Progenitor cell of endocrine pancreas (in vitro differentiated cells): ENCODE measurements at regions not wholly inside any gene's neighbourhood (a gene's known extent, or its start where the extent isn't known, plus 50 kb on each side); places are given as distances from the start of the nearest gene placed in this dataset.

ENCODE experiments used
- DNase-seq: peaks from one replicate; pipeline ENCODE4 v3.0.0; 2021; ENCODE audit warnings: low spot score; ENCODE audit not compliant: unreplicated experiment
- H3K27ac Mint-ChIP-seq: 2 replicates; pipeline ENCODE4 v1.8.0; 2021; ENCODE audit warnings: mild to moderate bottlenecking, moderate library complexity, mixed read lengths
- H3K27me3 Mint-ChIP-seq: 2 replicates; pipeline ENCODE4 v1.8.0; 2021; ENCODE audit warnings: mixed read lengths
- H3K36me3 Mint-ChIP-seq: 2 replicates; pipeline ENCODE4 v1.8.0; 2022; ENCODE audit warnings: mixed read lengths; ENCODE audit not compliant: insufficient read depth
- H3K4me1 Mint-ChIP-seq: 2 replicates; pipeline ENCODE4 v1.8.0; 2021; ENCODE audit warnings: low read depth, mixed read lengths
- H3K4me3 Mint-ChIP-seq: 2 replicates; pipeline ENCODE4 v1.8.0; 2021; ENCODE audit warnings: low read depth, mild to moderate bottlenecking, moderate library complexity, mixed read lengths
- H3K9me3 Mint-ChIP-seq: 2 replicates; pipeline ENCODE4 v1.8.0; 2021; ENCODE audit warnings: low read depth, mixed read lengths
- CTCF ChIP-seq: fragments of 200-600 bp; sonication (generic); IDR thresholded peaks from one replicate; pipeline ENCODE4 v1.5.0; 2021; ENCODE audit warnings: antibody characterized with exemption, mild to moderate bottlenecking; ENCODE audit not compliant: unreplicated experiment

- H3K4me1 Mint-ChIP-seq = peaks cover 2% of the 10 kb centered on the region
- H3K27me3 Mint-ChIP-seq = peaks cover 22% of the 10 kb centered on the region
- H3K4me3 Mint-ChIP-seq = no peak overlapping the region
- H3K9me3 Mint-ChIP-seq = peaks cover 11% of the 10 kb centered on the region
- TF ChIP-seq CTCF = no peak
- H3K27ac Mint-ChIP-seq = no peak overlapping the region
- DNase-seq = no peak
- H3K36me3 Mint-ChIP-seq = peaks cover 2% of the 10 kb centered on the region
These were observed 218.0 kb downstream of the THBS2 start for GRCh38 chr6:169035385-169036240.

- Mint-ChIP-seq H3K27ac (no peak overlapping the region), H3K4me1 (peaks cover 5% of the 10 kb centered on the region), H3K27me3 (peaks cover 18% of the 10 kb centered on the region)
These were observed 219.0 kb downstream of the THBS2 start for GRCh38 chr6:169034516-169035167.

GRCh38 chr6:169029861-169030260 lies 223.8 kb downstream of the THBS2 start:
- no peak overlapping the region for H3K4me3 Mint-ChIP-seq
- no peaks in the 10 kb centered on the region for H3K36me3 Mint-ChIP-seq
- DNase-seq = no peak
- TF ChIP-seq CTCF = no peak
- no peak overlapping the region for H3K27ac Mint-ChIP-seq
- H3K9me3 Mint-ChIP-seq = no peaks in the 10 kb centered on the region
- H3K27me3 Mint-ChIP-seq = peaks cover 17% of the 10 kb centered on the region
- peaks cover 19% of the 10 kb centered on the region for H3K4me1 Mint-ChIP-seq

More at GRCh38 chr6:169034516-169035167, 219.0 kb downstream of the THBS2 start:
- Mint-ChIP-seq H3K36me3 (peaks cover 2% of the 10 kb centered on the region), H3K9me3 (peaks cover 11% of the 10 kb centered on the region), H3K4me3 (no peak overlapping the region)
- no peak for TF ChIP-seq CTCF
- no peak for DNase-seq

GRCh38 chr6:169028343-169028742 lies 225.3 kb downstream of the THBS2 start:
- Mint-ChIP-seq H3K27me3 (peaks cover 16% of the 10 kb centered on the region), H3K4me1 (peaks cover 19% of the 10 kb centered on the region), H3K36me3 (peaks cover 2% of the 10 kb centered on the region), H3K27ac (no peak overlapping the region), H3K9me3 (no peaks in the 10 kb centered on the region), H3K4me3 (no peak overlapping the region)
- DNase-seq = no peak
- no peak for TF ChIP-seq CTCF

GRCh38 chr6:169026175-169026574 lies 227.5 kb downstream of the THBS2 start:
- H3K27ac Mint-ChIP-seq = no peak overlapping the region
- peaks cover 2% of the 10 kb centered on the region for H3K36me3 Mint-ChIP-seq
- TF ChIP-seq CTCF = no peak
- H3K9me3 Mint-ChIP-seq = no peaks in the 10 kb centered on the region
- peaks cover 15% of the 10 kb centered on the region for H3K27me3 Mint-ChIP-seq
- peaks cover 17% of the 10 kb centered on the region for H3K4me1 Mint-ChIP-seq
- no peak overlapping the region for H3K4me3 Mint-ChIP-seq
- DNase-seq = no peak
